PC-9 (cell line): ENCODE measurements at regions not wholly inside any gene's neighbourhood (a gene's known extent, or its start where the extent isn't known, plus 50 kb on each side); places are given as distances from the start of the nearest gene placed in this dataset.

ENCODE experiments used
- BruUV-seq: library from RNA; stranded (reverse); fragments of 400-500 nt; replicated peaks from 2 replicates; lab custom pipeline; 2021; lab: Mats Ljungman, UMichigan
- CTCF ChIA-PET: fragments of 300-600 bp; sonication (Branson Sonifier 250); formaldehyde crosslinking; loops from one replicate; lab custom pipeline; 2022; ENCODE audit warnings: antibody characterized with exemption; lab: Charles Lee
- POLR2A ChIA-PET: fragments of 300-600 bp; sonication (Branson Sonifier 250); formaldehyde crosslinking; loops from one replicate; lab custom pipeline; 2022; ENCODE audit warnings: antibody characterized with exemption; ENCODE audit not compliant: unreplicated experiment; lab: Charles Lee
- DNase-seq, 2 experiments: peaks; one replicate each; pipeline versions ENCODE4 v3.0.0 to v3.0.0-alpha.2; 2015 to 2022; ENCODE audit warnings: mixed read lengths in 1 of 2
- H2AFZ ChIP-seq: fragments of 200-600 bp; sonication (generic); 2 replicates; pipeline ENCODE4 v1.8.1; 2017; ENCODE audit warnings: antibody characterized with exemption
- H3F3A ChIP-seq: fragments of 200-600 bp; sonication (generic); 2 replicates; pipeline ENCODE4 v1.8.1; 2017; ENCODE audit warnings: antibody characterized with exemption, mild to moderate bottlenecking, low read depth; ENCODE audit not compliant: insufficient read depth
- H3K27ac ChIP-seq: fragments of 200-600 bp; sonication (generic); 2 replicates; pipeline ENCODE4 v1.6.1; 2016; ENCODE audit warnings: mixed run types
- H3K27me3 ChIP-seq: fragments of 200-600 bp; sonication (generic); 2 replicates; pipeline ENCODE4 v1.6.1; 2016; ENCODE audit warnings: low read depth, mixed run types; ENCODE audit not compliant: insufficient read depth
- H3K36me3 ChIP-seq: fragments of 200-600 bp; sonication (generic); 2 replicates; pipeline ENCODE4 v1.6.1; 2016; ENCODE audit warnings: low read depth, mixed run types
- H3K4me1 ChIP-seq: fragments of 200-600 bp; sonication (generic); replicated peaks from 2 replicates; pipeline ENCODE4 v1.6.1; 2016; ENCODE audit warnings: mixed run types; ENCODE audit not compliant: insufficient read depth
- H3K4me2 ChIP-seq: fragments of 200-600 bp; sonication (generic); 2 replicates; pipeline ENCODE4 v1.6.1; 2017; ENCODE audit warnings: mixed run types
- H3K4me3 ChIP-seq: fragments of 200-600 bp; sonication (generic); 2 replicates; pipeline ENCODE4 v1.6.1; 2016; ENCODE audit warnings: mixed run types
- H3K79me2 ChIP-seq: fragments of 200-600 bp; sonication (generic); 2 replicates; pipeline ENCODE4 v1.6.1; 2017; ENCODE audit warnings: low read depth, mixed run types
- H3K9me2 ChIP-seq: fragments of 200-600 bp; sonication (generic); 2 replicates; pipeline ENCODE4 v1.8.1; 2017; ENCODE audit warnings: mild to moderate bottlenecking; ENCODE audit not compliant: insufficient read depth
- H3K9me3 ChIP-seq: fragments of 200-600 bp; sonication (generic); 2 replicates; pipeline ENCODE4 v1.8.1; 2016; ENCODE audit warnings: low read depth; ENCODE audit not compliant: insufficient read depth
- H4K20me1 ChIP-seq: fragments of 200-600 bp; sonication (generic); 2 replicates; pipeline ENCODE4 v1.8.1; 2017; ENCODE audit not compliant: insufficient read depth
- EZH2 ChIP-seq: fragments of 200-600 bp; sonication (generic); IDR thresholded peaks from 2 replicates; pipeline ENCODE4 v1.8.0; 2017; ENCODE audit warnings: antibody characterized with exemption, low read depth
- intact Hi-C: fragments of 100-400 bp; cut with micrococcal nuclease; formaldehyde crosslinking; loops from one replicate; pipeline ENCODE4 v1.10.0; 2022; ENCODE audit not compliant: unreplicated experiment
- TF ChIP-seq, protein P1 (sequence below): fragments of 200-600 bp; sonication (generic); conservative IDR thresholded peaks from 2 replicates; pipeline ENCODE4 v1.6.1; 2017; ENCODE audit warnings: mixed run types, antibody characterized with exemption, mild to moderate bottlenecking, moderate library complexity

DNA sequence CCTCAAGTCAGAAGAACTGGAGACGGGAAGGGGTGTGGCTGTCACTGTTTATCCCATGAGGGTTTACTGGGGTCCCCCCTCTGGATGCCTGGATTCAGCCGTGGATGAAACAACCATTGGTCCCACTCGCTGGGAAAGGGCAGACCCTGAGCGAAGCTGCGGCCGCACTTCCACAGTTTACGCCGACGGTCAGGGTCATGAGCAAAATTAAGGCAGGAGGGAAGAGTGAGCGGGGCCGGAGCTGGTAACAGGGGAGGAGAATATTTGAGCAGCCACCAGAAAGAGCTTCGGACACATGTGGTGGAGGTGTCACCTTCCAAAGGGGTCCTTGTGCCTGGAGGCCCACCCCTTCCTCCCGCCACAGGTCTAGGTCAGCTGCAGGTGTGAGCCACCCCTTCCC is 344.9 kb downstream of the BRD1 start:
- intact Hi-C loops, result no loop called here
- no peak for DNase-seq
- CTCF ChIA-PET, result no interaction called here
- H4K20me1 ChIP-seq, result no peaks in the 10 kb centered on the region
- TF ChIP-seq EZH2, result no peak
- TF ChIP-seq, protein P1, sequence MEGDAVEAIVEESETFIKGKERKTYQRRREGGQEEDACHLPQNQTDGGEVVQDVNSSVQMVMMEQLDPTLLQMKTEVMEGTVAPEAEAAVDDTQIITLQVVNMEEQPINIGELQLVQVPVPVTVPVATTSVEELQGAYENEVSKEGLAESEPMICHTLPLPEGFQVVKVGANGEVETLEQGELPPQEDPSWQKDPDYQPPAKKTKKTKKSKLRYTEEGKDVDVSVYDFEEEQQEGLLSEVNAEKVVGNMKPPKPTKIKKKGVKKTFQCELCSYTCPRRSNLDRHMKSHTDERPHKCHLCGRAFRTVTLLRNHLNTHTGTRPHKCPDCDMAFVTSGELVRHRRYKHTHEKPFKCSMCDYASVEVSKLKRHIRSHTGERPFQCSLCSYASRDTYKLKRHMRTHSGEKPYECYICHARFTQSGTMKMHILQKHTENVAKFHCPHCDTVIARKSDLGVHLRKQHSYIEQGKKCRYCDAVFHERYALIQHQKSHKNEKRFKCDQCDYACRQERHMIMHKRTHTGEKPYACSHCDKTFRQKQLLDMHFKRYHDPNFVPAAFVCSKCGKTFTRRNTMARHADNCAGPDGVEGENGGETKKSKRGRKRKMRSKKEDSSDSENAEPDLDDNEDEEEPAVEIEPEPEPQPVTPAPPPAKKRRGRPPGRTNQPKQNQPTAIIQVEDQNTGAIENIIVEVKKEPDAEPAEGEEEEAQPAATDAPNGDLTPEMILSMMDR, result no peak
- H3K27ac ChIP-seq, result no peak overlapping the region
- no TSS peak for BruUV-seq
- H3K27me3 ChIP-seq, result peaks cover 35% of the 10 kb centered on the region
- H3F3A ChIP-seq, result peaks cover 9% of the 10 kb centered on the region
- POLR2A ChIA-PET, result no interaction called here
- no peak overlapping the region for H2AFZ ChIP-seq
- H3K79me2 ChIP-seq, result no peaks in the 10 kb centered on the region
- H3K4me2 ChIP-seq, result no peak overlapping the region
- no peaks in the 10 kb centered on the region for H3K9me3 ChIP-seq
- H3K4me3 ChIP-seq, result no peak overlapping the region
- no peaks in the 10 kb centered on the region for H3K36me3 ChIP-seq
- peaks cover 31% of the 10 kb centered on the region for H3K4me1 ChIP-seq
- no peaks in the 10 kb centered on the region for H3K9me2 ChIP-seq

DNA sequence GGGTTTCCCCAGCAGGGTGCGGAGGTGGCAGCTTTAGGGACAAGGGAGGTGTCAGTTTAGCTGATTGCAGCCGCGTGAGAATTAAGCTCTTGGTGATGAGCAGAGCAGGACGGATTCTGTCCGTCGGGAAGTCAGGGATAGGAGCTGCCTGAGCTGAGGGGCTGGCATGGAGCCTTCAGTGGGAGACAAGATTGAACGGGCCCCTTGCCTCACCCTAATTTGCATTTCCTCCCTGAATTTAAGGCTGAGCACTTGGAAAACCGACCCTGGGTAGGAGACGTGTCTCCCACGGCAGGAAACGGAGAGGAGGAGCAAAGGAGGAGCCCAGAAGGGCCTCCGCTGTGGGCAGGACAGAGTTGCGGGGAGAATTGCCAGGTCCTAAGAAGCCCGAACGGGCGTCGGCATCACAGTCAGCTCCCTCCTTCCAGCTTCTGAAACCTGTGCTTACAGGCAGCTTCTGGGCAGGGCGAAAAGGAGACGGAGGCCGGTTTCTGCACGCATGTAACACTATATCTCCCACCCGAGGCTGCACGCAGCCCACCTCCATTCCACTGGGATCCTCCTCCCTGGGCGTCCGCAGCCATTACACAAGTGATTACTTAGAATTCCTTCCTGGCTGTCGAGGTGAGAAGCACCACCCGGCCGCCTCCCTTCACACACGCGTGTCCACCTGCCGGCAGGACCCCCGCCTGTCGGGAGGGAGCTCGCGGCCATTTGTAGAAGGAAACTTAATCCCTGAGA is 345.8 kb downstream of the BRD1 start:
- H3K4me2 ChIP-seq, result peak overlapping the region; percentile 65
- no peaks in the 10 kb centered on the region for H3K9me2 ChIP-seq
- no peaks in the 10 kb centered on the region for H3F3A ChIP-seq
- DNase-seq, result peak in 1 of 2 experiments; percentile 17
- H3K9me3 ChIP-seq, result no peaks in the 10 kb centered on the region
- TF ChIP-seq EZH2, result no peak
- TF ChIP-seq, protein P1, result no peak
- H3K27ac ChIP-seq, result no peak overlapping the region
- peak overlapping the region; percentile 67 for H2AFZ ChIP-seq
- H3K79me2 ChIP-seq, result no peaks in the 10 kb centered on the region
- H4K20me1 ChIP-seq, result no peaks in the 10 kb centered on the region
- intact Hi-C loops, result no loop called here
- peak overlapping the region; percentile 41; the same call in 1 of the 2 replicates for H3K4me3 ChIP-seq
- ChIA-PET CTCF (no interaction called here), POLR2A (no interaction called here)
- no TSS peak for BruUV-seq
- peaks cover 35% of the 10 kb centered on the region for H3K27me3 ChIP-seq
- peaks cover 22% of the 10 kb centered on the region for H3K4me1 ChIP-seq
- no peaks in the 10 kb centered on the region for H3K36me3 ChIP-seq

DNA sequence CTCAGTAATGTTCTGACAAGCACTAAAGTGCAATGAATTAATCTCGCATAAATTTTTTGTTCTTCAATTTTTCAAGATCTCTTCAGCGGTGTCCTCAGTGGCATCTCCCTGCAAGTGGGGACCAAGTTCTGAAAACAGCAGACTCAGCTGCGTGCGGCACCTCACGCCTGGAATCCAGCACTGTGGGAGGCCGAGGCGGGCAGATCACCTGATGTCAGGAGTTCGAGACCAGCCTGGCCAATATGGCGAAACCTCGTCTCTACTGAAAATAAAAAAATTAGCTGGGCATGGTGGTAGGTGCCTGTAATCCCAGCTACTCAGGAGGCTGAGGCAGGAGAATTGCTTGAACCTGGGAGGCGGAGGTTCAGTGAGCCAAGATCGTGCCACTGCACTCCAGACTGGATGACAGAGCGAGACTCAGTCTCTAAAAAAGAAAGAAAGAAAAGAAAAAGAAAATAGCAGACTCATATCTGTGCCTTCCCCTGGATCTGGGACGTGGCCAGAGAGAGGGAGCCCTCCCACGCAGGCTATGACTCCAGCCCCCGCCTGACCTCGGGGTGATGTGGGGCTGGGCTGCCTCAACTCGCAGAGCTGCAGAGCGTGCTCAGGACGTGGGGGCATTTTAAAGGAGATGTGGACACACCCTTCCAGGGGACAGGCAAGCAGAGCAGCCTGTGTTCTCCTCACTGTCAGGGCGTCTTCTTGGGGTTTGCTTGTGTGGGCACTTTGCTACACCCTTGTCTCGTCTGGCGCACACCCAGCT is 346.6 kb downstream of the BRD1 start:
- Histone ChIP-seq H3K9me2 (no peaks in the 10 kb centered on the region), H3K4me2 (peak overlapping the region; percentile 65), H2AFZ (peak overlapping the region; percentile 67; the same call in 1 of the 2 replicates), H3K4me1 (peaks cover 17% of the 10 kb centered on the region; the same call in 1 of the 2 replicates), H3K4me3 (peak overlapping the region; percentile 41; the same call in 1 of the 2 replicates), H3F3A (no peaks in the 10 kb centered on the region), H3K9me3 (no peaks in the 10 kb centered on the region), H3K27me3 (peaks cover 38% of the 10 kb centered on the region), H3K36me3 (no peaks in the 10 kb centered on the region), H3K79me2 (no peaks in the 10 kb centered on the region), H4K20me1 (no peaks in the 10 kb centered on the region), H3K27ac (no peak overlapping the region)
- TF ChIP-seq, protein P1, result no peak
- no peak for TF ChIP-seq EZH2
- DNase-seq, result no peak
- intact Hi-C loops, result no loop called here
- BruUV-seq, result no TSS peak
- CTCF ChIA-PET, result no interaction called here
- POLR2A ChIA-PET, result no interaction called here
